ENCODE measurements at regions not wholly inside any gene's neighbourhood (a gene's known extent, or its start where the extent isn't known, plus 50 kb on each side); places are given as distances from the start of the nearest gene placed in this dataset.

- TF ChIP-seq, protein P1, sequence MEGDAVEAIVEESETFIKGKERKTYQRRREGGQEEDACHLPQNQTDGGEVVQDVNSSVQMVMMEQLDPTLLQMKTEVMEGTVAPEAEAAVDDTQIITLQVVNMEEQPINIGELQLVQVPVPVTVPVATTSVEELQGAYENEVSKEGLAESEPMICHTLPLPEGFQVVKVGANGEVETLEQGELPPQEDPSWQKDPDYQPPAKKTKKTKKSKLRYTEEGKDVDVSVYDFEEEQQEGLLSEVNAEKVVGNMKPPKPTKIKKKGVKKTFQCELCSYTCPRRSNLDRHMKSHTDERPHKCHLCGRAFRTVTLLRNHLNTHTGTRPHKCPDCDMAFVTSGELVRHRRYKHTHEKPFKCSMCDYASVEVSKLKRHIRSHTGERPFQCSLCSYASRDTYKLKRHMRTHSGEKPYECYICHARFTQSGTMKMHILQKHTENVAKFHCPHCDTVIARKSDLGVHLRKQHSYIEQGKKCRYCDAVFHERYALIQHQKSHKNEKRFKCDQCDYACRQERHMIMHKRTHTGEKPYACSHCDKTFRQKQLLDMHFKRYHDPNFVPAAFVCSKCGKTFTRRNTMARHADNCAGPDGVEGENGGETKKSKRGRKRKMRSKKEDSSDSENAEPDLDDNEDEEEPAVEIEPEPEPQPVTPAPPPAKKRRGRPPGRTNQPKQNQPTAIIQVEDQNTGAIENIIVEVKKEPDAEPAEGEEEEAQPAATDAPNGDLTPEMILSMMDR (IDR thresholded peaks at IDR 0.05) = no peak
- TF ChIP-seq POLR2A (IDR thresholded peaks at IDR 0.05) = no peak
Measured at GRCh38 chr13:59452189-59452890, 711.4 kb downstream of the DIAPH3 start.
